WI38 (cell line): ENCODE measurements at regions not wholly inside any gene's neighbourhood (a gene's known extent, or its start where the extent isn't known, plus 50 kb on each side); places are given as distances from the start of the nearest gene placed in this dataset.

Experiments
- H3K4me3 ChIP-seq: 2 replicates; pipeline ENCODE4 v1.5.1; 2011; ENCODE audit warnings: low read depth, mild to moderate bottlenecking, control low read depth, low read length
- TF ChIP-seq, protein P1 (sequence below): IDR thresholded peaks from 2 replicates; pipeline ENCODE4 v1.5.1; 2012; ENCODE audit warnings: low read depth, mild to moderate bottlenecking, control low read depth, low read length

DNA sequence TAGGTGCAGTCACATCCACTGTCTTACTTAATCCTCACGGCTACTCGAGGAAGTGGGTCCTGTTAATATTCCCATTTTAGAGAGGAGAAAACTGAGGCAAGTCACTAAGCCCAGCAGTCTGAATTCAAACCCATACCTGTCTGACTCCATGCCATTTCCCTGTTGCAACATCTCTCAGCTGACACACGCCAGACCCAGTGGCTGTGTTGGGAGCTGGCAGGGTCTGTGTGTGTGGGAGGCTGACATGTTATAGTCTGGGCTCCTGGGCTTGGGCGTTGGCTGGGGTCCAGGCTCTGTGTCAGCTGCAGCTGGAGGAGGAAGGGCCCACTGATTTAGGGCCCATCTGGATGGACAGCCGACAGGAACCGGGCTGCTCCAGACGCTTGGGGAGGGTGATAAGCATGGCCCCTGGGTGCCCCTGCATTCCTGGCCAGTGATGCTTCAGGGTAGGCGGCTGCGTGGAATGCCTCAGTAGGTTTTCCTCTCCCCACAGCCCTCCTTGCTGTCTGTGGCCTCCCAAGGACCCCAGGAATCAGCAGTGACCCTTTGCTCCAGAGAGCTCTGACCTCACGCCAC lies 562.5 kb downstream of the MN1 start:
- no peak overlapping the region for H3K4me3 ChIP-seq
- TF ChIP-seq, protein P1, sequence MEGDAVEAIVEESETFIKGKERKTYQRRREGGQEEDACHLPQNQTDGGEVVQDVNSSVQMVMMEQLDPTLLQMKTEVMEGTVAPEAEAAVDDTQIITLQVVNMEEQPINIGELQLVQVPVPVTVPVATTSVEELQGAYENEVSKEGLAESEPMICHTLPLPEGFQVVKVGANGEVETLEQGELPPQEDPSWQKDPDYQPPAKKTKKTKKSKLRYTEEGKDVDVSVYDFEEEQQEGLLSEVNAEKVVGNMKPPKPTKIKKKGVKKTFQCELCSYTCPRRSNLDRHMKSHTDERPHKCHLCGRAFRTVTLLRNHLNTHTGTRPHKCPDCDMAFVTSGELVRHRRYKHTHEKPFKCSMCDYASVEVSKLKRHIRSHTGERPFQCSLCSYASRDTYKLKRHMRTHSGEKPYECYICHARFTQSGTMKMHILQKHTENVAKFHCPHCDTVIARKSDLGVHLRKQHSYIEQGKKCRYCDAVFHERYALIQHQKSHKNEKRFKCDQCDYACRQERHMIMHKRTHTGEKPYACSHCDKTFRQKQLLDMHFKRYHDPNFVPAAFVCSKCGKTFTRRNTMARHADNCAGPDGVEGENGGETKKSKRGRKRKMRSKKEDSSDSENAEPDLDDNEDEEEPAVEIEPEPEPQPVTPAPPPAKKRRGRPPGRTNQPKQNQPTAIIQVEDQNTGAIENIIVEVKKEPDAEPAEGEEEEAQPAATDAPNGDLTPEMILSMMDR: no peak

DNA sequence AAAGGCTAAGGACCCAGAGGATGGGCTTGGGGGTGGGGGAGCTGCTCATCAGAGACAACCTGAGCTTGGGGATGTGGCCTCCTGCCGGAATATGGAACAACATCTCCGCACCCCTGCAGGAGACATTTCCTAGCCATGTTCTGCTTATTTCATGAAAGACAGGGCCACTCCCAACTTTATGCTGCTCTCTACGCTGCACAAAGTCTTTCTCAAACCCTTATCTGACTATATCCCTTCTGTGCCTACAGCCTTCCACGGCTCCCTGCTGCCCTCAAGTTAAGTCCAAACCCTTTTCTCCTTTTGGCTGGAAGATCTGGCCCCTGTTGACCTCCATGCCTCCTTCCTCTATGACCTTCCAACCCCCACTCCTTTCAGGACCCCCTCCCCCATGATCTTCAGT lies 562.0 kb downstream of the MN1 start:
- H3K4me3 ChIP-seq: no peak overlapping the region
- TF ChIP-seq, protein P1: no peak

- TF ChIP-seq, protein P1: no peak
- no peak overlapping the region for H3K4me3 ChIP-seq
Observed at GRCh38 chr22:27240298-27241075, 561.1 kb downstream of the MN1 start.

DNA sequence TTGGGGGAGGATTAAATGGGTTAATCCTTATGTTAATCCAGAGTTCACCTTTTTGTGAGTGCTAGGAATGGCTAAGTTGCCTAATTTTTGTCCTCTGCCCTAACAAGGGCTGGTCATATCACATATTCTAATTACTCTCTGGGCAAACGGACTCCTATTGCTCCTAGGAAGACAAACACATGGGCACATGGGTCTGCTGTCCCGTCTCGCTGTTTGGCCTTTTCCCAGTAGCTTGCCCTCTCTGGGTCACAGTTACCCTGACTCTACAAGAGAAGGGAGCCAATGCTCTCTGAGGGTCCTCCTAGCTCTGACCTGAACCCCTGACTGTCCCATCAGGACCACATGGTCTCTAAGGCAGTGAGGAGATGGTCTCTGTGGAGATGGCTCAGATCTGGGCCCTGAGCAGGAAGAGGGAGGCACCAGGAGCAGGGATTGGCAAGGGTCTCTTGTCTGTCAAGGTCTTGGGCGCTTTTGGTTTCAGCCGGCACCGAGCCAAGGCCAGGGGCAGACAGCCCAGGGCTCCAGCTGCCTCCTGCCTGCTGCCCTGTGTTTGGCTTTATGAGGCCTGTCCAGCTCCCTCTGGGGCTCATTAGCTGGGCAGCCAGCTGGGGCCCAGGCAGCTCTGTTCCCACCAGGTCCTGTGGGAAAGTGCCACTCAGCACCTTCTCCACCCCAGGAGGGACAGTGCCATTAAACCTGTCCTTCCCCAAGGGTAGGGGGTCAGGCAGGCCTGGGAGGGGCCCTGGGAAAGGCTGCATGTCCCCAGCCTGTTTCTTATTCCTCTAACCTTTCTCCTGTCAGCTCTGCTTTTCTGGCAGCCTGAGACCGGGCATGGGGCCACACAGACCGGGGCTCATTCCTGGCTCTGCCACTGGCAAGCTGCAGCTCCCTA lies 559.9 kb downstream of the MN1 start:
- no peak overlapping the region for H3K4me3 ChIP-seq
- TF ChIP-seq, protein P1: no peak

GRCh38 chr22:27242474-27242873 lies 559.1 kb downstream of the MN1 start:
- H3K4me3 ChIP-seq: no peak overlapping the region
- TF ChIP-seq, protein P1: no peak

DNA sequence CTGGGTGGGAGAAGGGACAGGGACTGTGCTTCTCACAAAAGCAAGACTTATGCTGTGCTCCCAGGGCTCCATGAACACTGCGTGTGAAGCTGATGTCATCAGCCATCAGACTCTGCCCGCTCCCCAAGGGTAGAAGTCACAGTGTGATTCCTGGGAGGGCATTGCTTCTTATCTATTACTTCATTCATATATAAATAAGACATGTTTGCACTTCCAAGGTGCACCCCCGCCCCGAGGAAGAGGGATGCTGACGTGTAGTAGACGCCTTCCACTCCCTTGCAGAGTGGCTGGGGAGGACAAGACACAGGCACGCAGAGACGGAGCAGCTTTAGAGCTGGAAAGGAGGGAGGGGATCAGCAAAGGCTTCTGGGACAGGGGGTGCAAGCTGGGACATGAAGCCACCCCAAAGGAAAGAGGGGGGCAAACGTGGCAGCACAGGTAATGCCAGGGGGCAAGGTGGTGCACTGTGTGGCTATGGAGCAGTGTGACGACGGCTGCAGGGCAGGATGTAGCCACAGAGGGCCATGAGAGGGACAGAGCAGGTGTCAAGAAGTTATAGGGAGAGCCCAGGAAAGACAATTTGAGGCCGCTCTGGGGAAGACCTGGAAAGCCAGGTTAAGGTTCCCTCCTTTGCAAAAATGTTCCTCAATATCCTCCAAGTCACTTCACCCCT lies 558.5 kb downstream of the MN1 start:
- TF ChIP-seq, protein P1: no peak
- no peak overlapping the region for H3K4me3 ChIP-seq
